ENCODE measurements at regions not wholly inside any gene's neighbourhood (a gene's known extent, or its start where the extent isn't known, plus 50 kb on each side); places are given as distances from the start of the nearest gene placed in this dataset.

DNA sequence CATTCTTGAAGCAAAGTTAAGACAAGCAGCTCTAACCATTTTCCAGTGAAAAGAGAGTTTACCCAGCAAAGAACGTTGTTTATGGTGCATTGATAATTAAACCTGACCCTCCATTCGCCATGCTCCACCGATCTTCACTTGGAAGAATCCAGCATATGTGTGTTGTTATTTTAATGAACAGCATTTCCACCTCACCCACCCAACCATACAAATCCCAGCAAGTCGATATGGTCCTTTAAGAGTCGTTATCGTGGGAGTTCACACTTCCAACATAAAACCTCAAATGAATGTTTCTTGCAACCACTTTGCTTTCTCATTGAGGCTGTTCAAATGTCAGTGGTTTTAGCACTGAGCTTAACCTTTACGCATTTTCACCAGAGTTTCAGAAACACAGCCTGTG lies 147.4 kb upstream of the LDB2 start:
- 89% methylated on average over 7 of the region's 7 CpGs for WGBS
- no peak overlapping the region for H3K4me3 ChIP-seq
- no peaks in the 10 kb centered on the region for H3K27me3 ChIP-seq

DNA sequence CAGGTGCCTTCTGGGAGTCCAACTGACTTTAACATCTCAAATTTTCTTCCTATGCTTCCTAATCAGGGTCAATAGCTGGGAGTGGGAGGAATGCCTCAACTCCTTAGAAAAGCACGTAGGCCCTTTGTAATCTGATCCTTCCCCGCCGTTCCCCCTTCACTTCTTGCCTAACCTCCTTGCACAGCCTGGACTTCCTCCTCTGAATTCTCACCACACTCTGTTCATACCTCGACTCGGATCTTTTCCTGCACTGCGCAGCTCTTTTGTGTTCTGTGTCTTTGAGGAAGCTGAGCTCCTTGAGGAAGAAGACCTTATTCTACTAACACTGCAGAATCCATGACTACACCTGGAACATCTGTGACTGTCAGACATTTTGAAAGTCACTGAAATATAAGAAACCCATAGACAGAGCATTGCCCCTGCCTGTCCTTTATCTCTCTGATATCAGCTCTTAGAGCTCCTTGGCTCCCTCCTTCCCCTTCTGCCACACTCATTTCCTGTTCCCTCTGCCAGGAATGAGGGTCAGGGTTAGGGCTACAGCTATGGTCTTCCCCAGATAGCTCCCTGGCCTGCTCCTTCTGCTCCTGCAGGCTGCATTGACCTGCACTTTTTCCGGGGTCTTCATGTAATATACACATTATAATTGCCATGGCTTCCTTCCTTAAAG lies 140.2 kb upstream of the LDB2 start:
- Histone ChIP-seq H3K27ac (no peak overlapping the region), H3K4me3 (no peak overlapping the region), H3K27me3 (no peaks in the 10 kb centered on the region), H3K9me3 (no peaks in the 10 kb centered on the region), H3K36me3 (no peaks in the 10 kb centered on the region), H3K4me1 (no peaks in the 10 kb centered on the region)
- DNase-seq (ENCODE audit: low spot score in 2 of 2) = no peak
- TF ChIP-seq EP300 (IDR thresholded peaks at IDR 0.05) (no peak), POLR2AphosphoS5 (IDR thresholded peaks at IDR 0.05) (no peak), POLR2A (IDR thresholded peaks at IDR 0.05) (no peak)
- TF ChIP-seq, protein P1, sequence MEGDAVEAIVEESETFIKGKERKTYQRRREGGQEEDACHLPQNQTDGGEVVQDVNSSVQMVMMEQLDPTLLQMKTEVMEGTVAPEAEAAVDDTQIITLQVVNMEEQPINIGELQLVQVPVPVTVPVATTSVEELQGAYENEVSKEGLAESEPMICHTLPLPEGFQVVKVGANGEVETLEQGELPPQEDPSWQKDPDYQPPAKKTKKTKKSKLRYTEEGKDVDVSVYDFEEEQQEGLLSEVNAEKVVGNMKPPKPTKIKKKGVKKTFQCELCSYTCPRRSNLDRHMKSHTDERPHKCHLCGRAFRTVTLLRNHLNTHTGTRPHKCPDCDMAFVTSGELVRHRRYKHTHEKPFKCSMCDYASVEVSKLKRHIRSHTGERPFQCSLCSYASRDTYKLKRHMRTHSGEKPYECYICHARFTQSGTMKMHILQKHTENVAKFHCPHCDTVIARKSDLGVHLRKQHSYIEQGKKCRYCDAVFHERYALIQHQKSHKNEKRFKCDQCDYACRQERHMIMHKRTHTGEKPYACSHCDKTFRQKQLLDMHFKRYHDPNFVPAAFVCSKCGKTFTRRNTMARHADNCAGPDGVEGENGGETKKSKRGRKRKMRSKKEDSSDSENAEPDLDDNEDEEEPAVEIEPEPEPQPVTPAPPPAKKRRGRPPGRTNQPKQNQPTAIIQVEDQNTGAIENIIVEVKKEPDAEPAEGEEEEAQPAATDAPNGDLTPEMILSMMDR (IDR thresholded peaks at IDR 0.05) = no peak
- WGBS = 80% methylated on average over 7 of the region's 7 CpGs

More for the DNA sequence above, 147.4 kb upstream of the LDB2 start:
- DNase-seq (ENCODE audit: low spot score in 2 of 2) = no peak
- H3K36me3 ChIP-seq = no peaks in the 10 kb centered on the region
- TF ChIP-seq EP300 (IDR thresholded peaks at IDR 0.05) = no peak
- H3K9me3 ChIP-seq = no peaks in the 10 kb centered on the region
- no peaks in the 10 kb centered on the region for H3K4me1 ChIP-seq
- no peak overlapping the region for H3K27ac ChIP-seq

GRCh38 chr4:17033768-17034181 lies 135.3 kb upstream of the LDB2 start:
- WGBS = 81% methylated on average over 5 of the region's 5 CpGs
- Histone ChIP-seq H3K36me3 (no peaks in the 10 kb centered on the region), H3K27ac (no peak overlapping the region), H3K4me3 (no peak overlapping the region), H3K9me3 (no peaks in the 10 kb centered on the region), H3K27me3 (no peaks in the 10 kb centered on the region), H3K4me1 (no peaks in the 10 kb centered on the region)
- TF ChIP-seq POLR2AphosphoS5 (IDR thresholded peaks at IDR 0.05) (no peak), EP300 (IDR thresholded peaks at IDR 0.05) (no peak), POLR2A (IDR thresholded peaks at IDR 0.05) (no peak)
- TF ChIP-seq, protein P1 (IDR thresholded peaks at IDR 0.05) = no peak
- DNase-seq (ENCODE audit: low spot score in 2 of 2) = no peak

DNA sequence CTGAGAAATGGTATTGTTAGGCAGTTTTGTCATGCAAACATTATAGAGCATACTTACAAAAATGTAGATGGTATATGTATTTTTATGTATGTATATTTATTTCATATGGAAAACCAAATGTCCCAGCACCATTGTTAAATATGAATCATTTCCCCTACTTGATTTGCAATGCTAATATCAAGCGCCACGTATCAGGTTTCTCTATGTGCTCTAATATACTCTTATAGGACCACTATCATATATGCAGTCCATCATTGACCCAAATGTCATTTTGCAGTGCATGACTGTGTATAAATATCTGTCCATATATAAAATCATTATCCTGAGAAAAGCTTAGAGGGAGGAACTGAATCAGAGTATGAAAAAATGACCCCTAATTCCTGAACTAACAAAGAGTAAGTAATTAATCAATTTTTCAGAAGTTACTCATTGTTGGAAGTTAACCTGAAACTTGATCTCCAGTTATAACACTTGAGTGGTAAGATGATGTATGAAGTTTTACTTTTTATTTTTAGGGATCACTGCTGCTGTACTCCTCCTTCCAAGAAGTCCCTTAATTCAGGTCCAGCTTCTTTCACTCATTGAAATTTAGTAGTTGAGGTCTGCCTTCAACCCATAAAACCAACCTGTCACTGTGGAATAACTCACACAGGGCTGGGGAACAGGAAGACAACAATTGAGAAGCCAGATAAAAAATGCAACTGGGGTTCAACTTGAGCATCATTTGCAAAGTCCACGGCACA lies 134.8 kb upstream of the LDB2 start:
- TF ChIP-seq POLR2AphosphoS5 (IDR thresholded peaks at IDR 0.05) = no peak
- no peak for TF ChIP-seq POLR2A (IDR thresholded peaks at IDR 0.05)
- TF ChIP-seq EP300 (IDR thresholded peaks at IDR 0.05) = no peak
- TF ChIP-seq, protein P1 (IDR thresholded peaks at IDR 0.05) = no peak
- WGBS = 79% methylated on average over 3 of the region's 3 CpGs
- H3K27ac ChIP-seq = no peak overlapping the region
- no peak for DNase-seq (ENCODE audit: low spot score in 2 of 2)
- no peaks in the 10 kb centered on the region for H3K9me3 ChIP-seq
- H3K27me3 ChIP-seq = no peaks in the 10 kb centered on the region
- no peaks in the 10 kb centered on the region for H3K4me1 ChIP-seq
- no peaks in the 10 kb centered on the region for H3K36me3 ChIP-seq
- no peak overlapping the region for H3K4me3 ChIP-seq

DNA sequence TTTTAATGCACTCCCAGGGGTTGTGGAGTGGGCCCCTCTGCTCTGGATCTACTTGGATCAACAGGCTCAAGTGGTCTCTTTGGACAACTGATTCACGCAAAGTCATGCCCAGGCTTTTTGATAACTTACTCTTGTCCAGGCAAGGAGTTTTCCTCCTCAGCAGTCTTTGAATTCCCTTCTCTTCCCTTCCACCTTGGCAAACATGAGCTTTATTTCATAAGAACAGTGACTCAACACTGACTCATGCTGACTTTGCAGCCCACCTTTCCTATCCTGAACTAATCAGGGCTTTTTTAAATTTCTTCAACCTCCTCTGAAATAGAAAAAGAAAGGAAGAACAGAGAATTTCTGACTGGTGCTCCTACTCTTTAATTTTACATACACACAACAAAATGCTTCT lies 132.1 kb upstream of the LDB2 start:
- TF ChIP-seq EP300 (IDR thresholded peaks at IDR 0.05) (no peak), POLR2AphosphoS5 (IDR thresholded peaks at IDR 0.05) (no peak), POLR2A (IDR thresholded peaks at IDR 0.05) (no peak)
- TF ChIP-seq, protein P1 (IDR thresholded peaks at IDR 0.05) = no peak
- Histone ChIP-seq H3K27ac (no peak overlapping the region), H3K4me3 (no peak overlapping the region), H3K4me1 (no peaks in the 10 kb centered on the region), H3K27me3 (no peaks in the 10 kb centered on the region), H3K9me3 (no peaks in the 10 kb centered on the region), H3K36me3 (no peaks in the 10 kb centered on the region)
- WGBS = 50% methylated on average over 1 of the region's 1 CpG
- no peak for DNase-seq (ENCODE audit: low spot score in 2 of 2)

Measured in suprapubic skin (tissue), 4 donors.